SK-N-SH treated with all-trans-retinoic acid at 6 μM for 48 hours (cell line): ENCODE measurements at regions not wholly inside any gene's neighbourhood (a gene's known extent, or its start where the extent isn't known, plus 50 kb on each side); places are given as distances from the start of the nearest gene placed in this dataset.

Experiments
- ATAC-seq: fragments of 200-7000 bp; cut with Tn5 transposase; 3 replicates; pipeline ENCODE4 v1.9.1; 2020; ENCODE audit warnings: mild to moderate bottlenecking, moderate library complexity
- ARNTL ChIP-seq: fragments of 450-650 bp; formaldehyde crosslinking; IDR thresholded peaks from 2 replicates; pipeline ENCODE4 v1.5.0; 2020; ENCODE audit warnings: low read depth, mild to moderate bottlenecking, moderate library complexity, borderline replicate concordance
- BACH2 ChIP-seq: fragments of 250-450 bp; sonication (Bioruptor Pico); IDR thresholded peaks from 2 replicates; pipeline ENCODE4 v1.9.0; 2021; ENCODE audit warnings: mild to moderate bottlenecking, borderline replicate concordance
- CSDC2 ChIP-seq: fragments of 250-450 bp; sonication (Bioruptor Pico); IDR thresholded peaks from 2 replicates; pipeline ENCODE4 v1.5.0; 2020; ENCODE audit warnings: mild to moderate bottlenecking, moderate library complexity
- CSRNP3 ChIP-seq: fragments of 250-450 bp; sonication (Bioruptor Pico); IDR thresholded peaks from 2 replicates; pipeline ENCODE4 v1.5.1; 2021; ENCODE audit warnings: mild to moderate bottlenecking, moderate library complexity
- ESRRG ChIP-seq: fragments of 250-450 bp; sonication (Bioruptor Pico); IDR thresholded peaks from 2 replicates; pipeline ENCODE4 v1.6.1; 2021; ENCODE audit warnings: mild to moderate bottlenecking
- GLIS3 ChIP-seq: fragments of 250-450 bp; sonication (Bioruptor Pico); IDR thresholded peaks from 2 replicates; pipeline ENCODE4 v1.5.0; 2020; ENCODE audit warnings: mild to moderate bottlenecking, moderate library complexity
- ISL1 ChIP-seq: fragments of 250-450 bp; sonication (Bioruptor Pico); IDR thresholded peaks from 2 replicates; pipeline ENCODE4 v2.1.2; 2022; ENCODE audit warnings: mild to moderate bottlenecking, moderate library complexity
- OSR1 ChIP-seq: fragments of 250-450 bp; sonication (Bioruptor Pico); IDR thresholded peaks from 2 replicates; pipeline ENCODE4 v1.8.0; 2022; ENCODE audit warnings: moderate library complexity, mild to moderate bottlenecking, inconsistent platforms
- PATZ1 ChIP-seq: fragments of 250-450 bp; sonication (Bioruptor Pico); IDR thresholded peaks from 2 replicates; pipeline ENCODE4 v1.8.0; 2020; ENCODE audit warnings: mild to moderate bottlenecking, moderate library complexity, borderline replicate concordance
- PPARA ChIP-seq: fragments of 250-450 bp; sonication (Bioruptor Pico); IDR thresholded peaks from 2 replicates; pipeline ENCODE4 v1.5.0; 2020; ENCODE audit warnings: mild to moderate bottlenecking, borderline replicate concordance
- RARB ChIP-seq: fragments of 250-450 bp; sonication (Bioruptor Pico); IDR thresholded peaks from 2 replicates; pipeline ENCODE4 v1.8.0; 2021; ENCODE audit warnings: mild to moderate bottlenecking, moderate library complexity
- TCF4 ChIP-seq: fragments of 250-450 bp; sonication (Bioruptor Pico); IDR thresholded peaks from 2 replicates; pipeline ENCODE4 v1.8.0; 2021; ENCODE audit warnings: mild to moderate bottlenecking, moderate library complexity, borderline replicate concordance
- ZC3H10 ChIP-seq: fragments of 250-450 bp; sonication (Bioruptor Pico); IDR thresholded peaks from 2 replicates; pipeline ENCODE4 v1.5.1; 2021; ENCODE audit warnings: mild to moderate bottlenecking, moderate library complexity
- ZFP30 ChIP-seq: fragments of 450-650 bp; formaldehyde crosslinking; IDR thresholded peaks from 2 replicates; pipeline ENCODE4 v1.5.0; 2022; ENCODE audit warnings: mild to moderate bottlenecking, moderate library complexity
- ZNF565 ChIP-seq: fragments of 450-650 bp; formaldehyde crosslinking; conservative IDR thresholded peaks from 2 replicates; pipeline ENCODE4 v1.5.0; 2020; ENCODE audit warnings: low read depth, mild to moderate bottlenecking, moderate library complexity
- ZNF70 ChIP-seq: fragments of 450-650 bp; formaldehyde crosslinking; IDR thresholded peaks from 2 replicates; pipeline ENCODE4 v1.5.0; 2020; ENCODE audit warnings: mild to moderate bottlenecking, moderate library complexity
- TF ChIP-seq, protein P1 (sequence below): fragments of 250-450 bp; sonication (Bioruptor Pico); IDR thresholded peaks from 2 replicates; pipeline ENCODE4 v1.8.0; 2021; ENCODE audit warnings: low read depth, mild to moderate bottlenecking, moderate library complexity, borderline replicate concordance
- TF ChIP-seq, protein P2 (sequence below): fragments of 250-450 bp; sonication (Bioruptor Pico); IDR thresholded peaks from 2 replicates; pipeline ENCODE4 v1.5.0; 2020; ENCODE audit warnings: mild to moderate bottlenecking, moderate library complexity

DNA sequence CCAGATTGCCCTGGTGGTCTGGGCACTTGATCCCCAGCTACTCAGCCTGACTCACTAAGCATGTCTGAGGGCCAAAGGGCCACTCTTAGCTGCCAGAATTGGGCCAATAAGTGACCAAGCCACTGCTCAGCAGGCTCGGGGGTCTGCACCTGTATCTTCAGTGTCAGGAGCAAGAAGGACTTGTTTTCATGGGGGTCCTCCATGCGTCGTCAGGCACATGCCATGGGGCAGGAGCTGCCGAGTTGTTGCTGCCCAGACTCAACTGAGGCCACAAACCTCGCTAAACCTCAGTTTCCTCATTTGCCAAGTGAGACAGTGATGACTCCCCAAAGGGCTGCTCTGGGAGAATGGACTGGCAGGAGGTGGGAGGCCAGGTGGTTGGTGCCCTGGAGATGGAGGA lies 158.6 kb upstream of the GDF10 start:
- TF ChIP-seq ZC3H10 (CRISPR knock-in tag) = no peak
- TF ChIP-seq CSRNP3 = no peak
- no peak for TF ChIP-seq PATZ1 (CRISPR knock-in tag)
- TF ChIP-seq ESRRG (CRISPR knock-in tag) = no peak
- no peak for TF ChIP-seq BACH2 (CRISPR knock-in tag)
- TF ChIP-seq RARB (CRISPR knock-in tag) = no peak
- no peak for ATAC-seq

DNA sequence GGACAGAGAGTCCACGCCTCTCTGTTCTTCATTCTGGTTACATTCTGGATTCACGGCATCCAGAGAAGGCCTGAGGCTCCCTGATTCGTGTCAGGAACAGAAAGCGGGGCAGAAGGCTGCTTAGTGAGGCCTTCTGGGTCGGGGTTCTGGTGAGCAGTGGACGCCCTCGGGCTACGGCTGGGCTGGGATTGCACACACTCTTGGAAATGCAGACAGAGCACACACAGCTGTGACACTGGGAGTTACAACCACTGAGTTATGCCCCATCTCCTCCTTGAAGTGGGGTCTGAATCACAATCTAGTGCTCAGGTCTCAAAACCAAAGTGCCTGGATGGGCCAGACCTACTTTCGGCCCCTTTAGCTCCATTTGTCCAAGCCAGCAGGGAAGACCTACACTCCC lies 156.9 kb upstream of the GDF10 start:
- TF ChIP-seq CSRNP3 = no peak
- TF ChIP-seq, protein P1, sequence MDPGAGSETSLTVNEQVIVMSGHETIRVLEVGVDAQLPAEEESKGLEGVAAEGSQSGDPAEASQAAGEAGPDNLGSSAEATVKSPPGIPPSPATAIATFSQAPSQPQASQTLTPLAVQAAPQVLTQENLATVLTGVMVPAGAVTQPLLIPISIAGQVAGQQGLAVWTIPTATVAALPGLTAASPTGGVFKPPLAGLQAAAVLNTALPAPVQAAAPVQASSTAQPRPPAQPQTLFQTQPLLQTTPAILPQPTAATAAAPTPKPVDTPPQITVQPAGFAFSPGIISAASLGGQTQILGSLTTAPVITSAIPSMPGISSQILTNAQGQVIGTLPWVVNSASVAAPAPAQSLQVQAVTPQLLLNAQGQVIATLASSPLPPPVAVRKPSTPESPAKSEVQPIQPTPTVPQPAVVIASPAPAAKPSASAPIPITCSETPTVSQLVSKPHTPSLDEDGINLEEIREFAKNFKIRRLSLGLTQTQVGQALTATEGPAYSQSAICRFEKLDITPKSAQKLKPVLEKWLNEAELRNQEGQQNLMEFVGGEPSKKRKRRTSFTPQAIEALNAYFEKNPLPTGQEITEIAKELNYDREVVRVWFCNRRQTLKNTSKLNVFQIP (CRISPR knock-in tag) = no peak
- TF ChIP-seq BACH2 (CRISPR knock-in tag) = no peak
- TF ChIP-seq ZFP30 = no peak
- TF ChIP-seq PATZ1 (CRISPR knock-in tag) = no peak
- TF ChIP-seq PPARA (CRISPR knock-in tag) = no peak
- TF ChIP-seq, protein P2, sequence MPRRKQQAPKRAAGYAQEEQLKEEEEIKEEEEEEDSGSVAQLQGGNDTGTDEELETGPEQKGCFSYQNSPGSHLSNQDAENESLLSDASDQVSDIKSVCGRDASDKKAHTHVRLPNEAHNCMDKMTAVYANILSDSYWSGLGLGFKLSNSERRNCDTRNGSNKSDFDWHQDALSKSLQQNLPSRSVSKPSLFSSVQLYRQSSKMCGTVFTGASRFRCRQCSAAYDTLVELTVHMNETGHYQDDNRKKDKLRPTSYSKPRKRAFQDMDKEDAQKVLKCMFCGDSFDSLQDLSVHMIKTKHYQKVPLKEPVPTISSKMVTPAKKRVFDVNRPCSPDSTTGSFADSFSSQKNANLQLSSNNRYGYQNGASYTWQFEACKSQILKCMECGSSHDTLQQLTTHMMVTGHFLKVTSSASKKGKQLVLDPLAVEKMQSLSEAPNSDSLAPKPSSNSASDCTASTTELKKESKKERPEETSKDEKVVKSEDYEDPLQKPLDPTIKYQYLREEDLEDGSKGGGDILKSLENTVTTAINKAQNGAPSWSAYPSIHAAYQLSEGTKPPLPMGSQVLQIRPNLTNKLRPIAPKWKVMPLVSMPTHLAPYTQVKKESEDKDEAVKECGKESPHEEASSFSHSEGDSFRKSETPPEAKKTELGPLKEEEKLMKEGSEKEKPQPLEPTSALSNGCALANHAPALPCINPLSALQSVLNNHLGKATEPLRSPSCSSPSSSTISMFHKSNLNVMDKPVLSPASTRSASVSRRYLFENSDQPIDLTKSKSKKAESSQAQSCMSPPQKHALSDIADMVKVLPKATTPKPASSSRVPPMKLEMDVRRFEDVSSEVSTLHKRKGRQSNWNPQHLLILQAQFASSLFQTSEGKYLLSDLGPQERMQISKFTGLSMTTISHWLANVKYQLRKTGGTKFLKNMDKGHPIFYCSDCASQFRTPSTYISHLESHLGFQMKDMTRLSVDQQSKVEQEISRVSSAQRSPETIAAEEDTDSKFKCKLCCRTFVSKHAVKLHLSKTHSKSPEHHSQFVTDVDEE (CRISPR knock-in tag) = no peak
- TF ChIP-seq ZNF70 (CRISPR knock-in tag) = no peak
- TF ChIP-seq TCF4 (CRISPR knock-in tag) = no peak
- TF ChIP-seq OSR1 (CRISPR knock-in tag) = no peak
- TF ChIP-seq CSDC2 = no peak
- no peak for ATAC-seq

DNA sequence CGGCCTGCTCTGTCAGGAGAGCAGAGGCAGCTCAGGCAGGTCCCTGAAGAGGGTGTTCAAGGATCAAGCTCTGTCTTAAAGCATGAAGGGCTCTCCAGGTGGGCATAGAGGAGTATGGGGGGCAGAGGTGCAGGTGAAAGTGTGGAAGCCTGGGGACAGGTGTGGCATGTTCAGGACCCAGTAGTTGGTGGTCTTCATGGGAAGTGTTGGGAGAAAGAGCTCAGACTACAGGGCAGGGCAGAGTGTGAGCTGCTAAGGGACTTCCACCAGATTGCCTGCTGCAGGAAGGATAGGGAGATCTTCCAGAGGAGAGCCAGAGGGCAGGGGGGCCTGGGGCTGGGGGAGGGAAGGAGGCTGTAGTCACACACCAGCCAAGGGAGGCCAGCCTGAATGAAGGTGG lies 156.5 kb upstream of the GDF10 start:
- TF ChIP-seq ZNF565 = no peak
- no peak for TF ChIP-seq BACH2 (CRISPR knock-in tag)
- no peak for TF ChIP-seq ISL1 (CRISPR knock-in tag)
- no peak for TF ChIP-seq ZFP30
- no peak for TF ChIP-seq TCF4 (CRISPR knock-in tag)
- no peak for TF ChIP-seq ARNTL
- no peak for TF ChIP-seq GLIS3
- TF ChIP-seq, protein P2 (CRISPR knock-in tag) = no peak
- TF ChIP-seq PATZ1 (CRISPR knock-in tag) = no peak
- TF ChIP-seq OSR1 (CRISPR knock-in tag) = no peak
- TF ChIP-seq, all 23 proteins: peak for 0
- ATAC-seq = no peak
